ENCODE measurements at regions not wholly inside any gene's neighbourhood (a gene's known extent, or its start where the extent isn't known, plus 50 kb on each side); places are given as distances from the start of the nearest gene placed in this dataset.
"Not testable (repeated sequence)": the region's sequence is repeated elsewhere in the genome, so short reads cannot be mapped to it uniquely, and the experiment has no call there.

DNA sequence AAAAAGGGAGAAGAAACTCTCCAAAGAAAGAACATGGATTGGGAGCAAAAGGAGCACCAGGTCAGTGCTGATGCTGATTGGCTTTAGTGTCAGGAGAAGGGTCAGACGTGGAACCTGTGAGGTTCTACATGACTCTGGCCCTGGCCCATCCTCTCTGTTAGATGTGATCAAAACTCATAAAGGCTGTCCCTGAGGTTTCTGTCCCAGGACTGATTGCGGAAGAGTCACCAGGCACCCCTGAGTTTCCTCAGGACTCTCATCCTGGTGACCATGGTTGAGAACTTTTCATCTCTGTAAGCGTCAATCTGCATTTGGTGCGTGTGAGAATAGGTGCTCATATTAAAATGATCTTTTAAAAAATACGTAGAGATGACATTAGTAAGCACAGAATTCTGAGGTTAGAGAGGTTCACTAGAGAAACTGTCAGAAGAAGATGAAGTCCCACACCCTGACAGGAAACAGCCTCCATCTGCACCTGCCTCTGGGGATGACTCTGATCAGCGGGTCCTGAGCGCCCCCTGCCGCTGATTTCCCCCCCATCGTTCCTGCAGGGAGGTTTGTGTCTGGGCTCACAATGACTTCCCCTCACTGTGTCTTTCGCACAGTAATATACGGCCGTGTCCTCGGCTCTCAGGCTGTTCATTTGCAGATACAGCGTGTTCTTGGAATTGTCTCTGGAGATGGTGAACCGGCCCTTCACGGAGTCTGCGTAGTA lies 741.8 kb downstream of the TMEM121 start:
- no peak for DNase-seq

DNA sequence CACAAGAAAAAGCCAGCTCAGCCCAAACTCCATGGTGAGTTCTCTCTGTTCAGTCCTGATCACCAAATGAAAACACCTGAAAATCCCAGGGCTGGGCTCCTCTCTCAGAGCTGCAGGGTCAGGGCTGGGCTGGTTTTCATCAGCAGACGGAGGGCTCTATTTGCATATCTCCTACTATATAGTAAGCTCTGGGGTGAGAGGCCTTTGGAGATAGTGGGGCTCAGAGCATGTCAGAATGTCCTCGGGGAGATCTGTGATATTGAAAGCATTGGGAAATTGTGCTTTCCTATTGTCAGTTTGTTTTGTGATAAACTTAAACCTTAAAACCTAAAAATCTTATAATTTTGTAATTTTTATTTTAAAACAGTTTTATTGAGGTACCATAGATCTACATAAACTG lies 742.6 kb downstream of the TMEM121 start:
- DNase-seq: no peak

DNA sequence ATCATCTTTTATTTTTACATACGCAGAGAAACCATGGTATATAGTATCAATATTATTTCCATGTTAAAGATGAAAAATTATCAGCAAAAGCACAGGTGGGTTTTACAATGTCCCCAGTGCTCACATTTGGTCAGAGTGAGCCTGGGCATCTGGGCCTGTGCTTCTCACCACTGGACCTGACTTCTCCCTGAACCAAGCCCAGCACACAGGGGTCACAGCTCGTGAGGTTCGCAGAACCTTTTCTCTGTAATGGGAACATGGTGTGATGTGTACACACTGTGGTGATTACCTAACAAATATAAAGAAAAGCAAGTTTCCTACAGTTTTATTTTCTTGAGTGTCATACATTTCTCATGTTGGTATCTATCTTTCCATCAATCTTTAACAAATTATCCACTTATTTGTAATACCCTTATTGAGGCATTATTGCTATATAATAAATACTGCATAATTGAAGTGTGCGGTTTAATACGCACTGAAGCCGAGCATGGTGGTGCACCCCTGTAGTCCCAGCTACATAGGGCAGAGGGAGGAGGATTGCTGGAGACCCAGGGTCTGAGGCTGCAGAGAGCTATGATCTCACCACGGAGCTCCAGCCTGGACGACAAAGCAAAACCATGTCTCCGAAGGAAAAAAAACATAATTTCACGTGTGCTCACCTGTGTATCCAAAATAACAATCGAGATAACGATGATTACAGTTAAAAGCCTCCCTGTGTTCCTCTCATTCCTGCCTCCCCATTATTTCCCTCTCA lies 743.2 kb downstream of the TMEM121 start:
- DNase-seq: no peak

DNA sequence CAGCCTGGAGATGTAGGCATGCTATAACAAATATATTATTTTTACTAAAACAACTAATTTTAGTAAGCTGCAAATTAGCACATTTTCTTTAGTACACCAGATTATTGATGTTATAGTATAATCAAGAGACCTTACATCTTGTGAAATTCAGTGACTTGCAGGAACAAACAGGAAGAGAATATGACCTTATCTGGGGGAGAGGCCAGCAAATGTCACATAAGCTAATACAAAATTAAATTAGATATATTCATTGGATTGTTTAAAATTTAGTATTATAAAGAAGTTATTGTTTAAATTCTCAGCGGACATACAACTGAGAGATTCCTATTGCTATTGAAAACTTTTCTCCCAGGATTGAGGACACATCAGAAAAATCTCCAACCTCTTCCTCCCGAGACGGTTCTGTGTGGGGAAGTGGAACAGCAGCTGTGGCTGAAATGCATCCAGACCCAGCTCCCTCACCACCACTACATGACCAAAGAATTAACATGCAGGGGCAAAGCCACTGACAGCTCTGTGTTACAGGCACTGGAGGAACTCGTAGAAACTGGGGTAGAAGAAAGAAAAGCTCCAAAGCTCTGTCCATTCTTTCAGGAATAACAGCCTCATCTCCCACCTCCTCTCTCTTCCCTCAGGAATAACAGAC lies 744.2 kb downstream of the TMEM121 start:
- not testable (repeated sequence) for DNase-seq

DNA sequence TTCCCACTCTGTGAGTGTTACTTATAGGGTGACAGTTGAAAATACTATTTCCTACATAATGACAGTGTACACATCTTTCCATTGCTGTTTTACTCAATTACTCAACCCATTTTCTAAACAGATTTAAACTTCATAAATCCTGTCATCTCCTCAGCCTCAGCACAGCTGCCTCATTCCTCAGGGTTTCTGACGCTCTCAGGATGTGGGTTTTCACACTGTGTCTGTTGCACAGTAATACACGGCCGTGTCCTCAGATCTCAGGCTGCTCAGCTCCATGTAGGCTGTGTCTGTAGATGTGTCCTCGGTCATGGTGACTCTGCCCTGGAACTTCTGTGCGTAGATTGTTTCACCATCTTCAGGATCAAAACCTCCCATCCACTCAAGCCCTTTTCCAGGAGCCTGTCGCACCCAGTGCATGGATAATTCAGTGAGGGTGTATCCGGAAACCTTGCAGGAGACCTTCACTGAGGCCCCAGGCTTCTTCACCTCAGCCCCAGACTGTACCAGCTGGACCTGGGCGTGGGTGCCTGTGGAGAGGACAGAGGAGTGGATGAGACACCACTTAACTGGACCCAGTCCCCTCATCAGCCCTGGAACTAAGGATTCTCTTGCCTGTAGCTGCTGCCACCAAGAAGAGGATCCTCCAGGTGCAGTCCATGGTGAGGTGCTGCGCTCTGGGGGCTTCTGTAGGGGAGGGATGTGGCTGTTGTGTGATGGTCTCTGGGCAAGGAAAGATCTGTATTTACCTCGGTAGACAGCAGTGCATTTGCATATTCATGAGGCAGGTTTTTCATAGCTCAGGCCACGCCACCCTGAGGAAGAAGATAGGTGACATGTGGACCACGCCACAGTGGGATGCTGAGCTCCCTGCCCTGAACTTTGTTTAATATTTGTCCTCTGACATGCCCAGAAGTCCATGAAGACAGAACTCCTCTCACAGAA lies 750.2 kb downstream of the TMEM121 start:
- no peak for DNase-seq

DNA sequence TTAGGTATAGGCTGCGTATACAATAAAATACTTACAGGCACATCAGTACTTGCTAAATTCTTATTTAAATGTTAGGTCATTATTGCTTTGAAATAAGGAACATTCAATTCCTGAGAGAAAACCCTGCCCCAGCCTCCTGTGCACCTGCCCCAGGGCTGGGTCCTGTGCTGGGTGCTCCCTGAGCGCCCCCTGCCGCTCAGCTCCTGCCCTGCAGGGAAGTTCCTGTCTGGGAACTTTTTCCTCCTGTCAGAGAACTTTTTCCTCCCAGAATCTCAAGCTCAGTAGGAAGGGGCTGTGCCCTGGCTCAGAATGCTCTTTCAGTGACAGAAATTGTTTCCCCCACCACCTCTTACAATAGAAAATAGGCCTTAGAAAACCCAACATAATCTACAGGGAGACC lies 751.1 kb downstream of the TMEM121 start:
- DNase-seq: no peak

DNA sequence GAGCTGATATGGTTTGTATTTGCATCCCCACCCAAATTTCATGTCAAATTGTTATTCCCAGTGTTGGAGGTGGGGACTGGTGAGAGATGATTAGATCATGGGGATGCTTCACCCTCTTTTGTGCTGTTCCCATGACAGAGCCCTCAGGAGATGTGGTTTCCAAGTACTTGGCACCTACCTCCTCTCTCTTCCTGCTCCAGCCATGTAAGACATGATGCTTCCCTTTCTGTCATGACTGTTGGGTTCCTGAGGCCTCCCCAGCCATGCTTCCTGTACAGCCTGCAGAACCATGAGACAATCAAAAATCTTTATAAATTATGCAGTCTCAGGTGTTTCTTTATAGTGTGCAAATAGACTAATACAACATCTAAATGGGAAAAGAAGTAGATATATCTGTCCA lies 754.5 kb downstream of the TMEM121 start:
- DNase-seq: no peak

DNA sequence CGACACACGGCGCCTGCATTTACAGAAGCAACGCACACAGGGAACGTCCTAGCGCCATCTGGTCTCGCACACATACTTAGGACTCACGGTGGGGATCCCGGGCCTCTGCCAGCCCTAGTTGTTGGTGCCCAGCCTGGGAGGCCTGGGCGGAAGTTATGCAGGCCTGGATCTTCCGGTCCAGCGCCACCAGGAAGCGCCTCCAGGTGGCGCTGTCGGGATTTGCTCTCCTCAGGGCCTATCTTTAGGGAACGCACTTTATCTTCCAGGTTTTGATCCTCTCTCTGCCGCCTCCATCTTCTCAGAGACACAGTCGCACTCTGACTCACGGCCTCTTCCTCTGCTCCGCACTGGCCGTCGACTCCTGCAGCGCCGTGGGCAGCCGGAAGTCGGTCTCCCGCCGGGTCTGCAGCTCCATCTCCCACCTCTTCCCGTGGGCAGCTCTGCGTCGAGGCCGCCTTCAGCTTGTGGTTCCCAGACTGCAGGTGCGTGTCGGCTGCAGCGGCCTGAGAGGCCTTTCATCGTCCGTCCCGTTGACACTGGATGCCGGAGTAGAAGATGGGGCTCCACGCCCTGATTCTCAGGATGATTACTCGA lies 760.4 kb downstream of the TMEM121 start:
- DNase-seq: no peak

DNA sequence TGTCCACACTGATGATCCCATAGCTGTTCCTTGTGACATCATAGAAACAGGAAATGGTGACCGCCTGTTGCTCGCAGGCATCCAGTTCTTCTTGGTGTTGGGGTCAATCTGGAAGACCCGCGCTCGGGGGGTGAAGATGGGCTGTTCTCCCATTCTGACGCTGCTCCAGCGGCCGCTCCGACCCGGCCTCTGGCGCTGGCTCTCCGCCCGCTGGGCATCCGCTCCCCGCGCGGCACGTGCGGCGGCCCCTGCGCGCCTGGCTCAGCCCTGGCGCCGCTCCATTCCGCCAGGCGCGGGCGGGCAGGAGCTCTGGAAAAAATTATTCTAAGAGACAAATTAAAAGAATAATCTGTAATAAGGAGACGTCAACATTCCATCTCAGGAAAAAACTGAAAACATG lies 761.1 kb downstream of the TMEM121 start:
- DNase-seq: no peak

DNA sequence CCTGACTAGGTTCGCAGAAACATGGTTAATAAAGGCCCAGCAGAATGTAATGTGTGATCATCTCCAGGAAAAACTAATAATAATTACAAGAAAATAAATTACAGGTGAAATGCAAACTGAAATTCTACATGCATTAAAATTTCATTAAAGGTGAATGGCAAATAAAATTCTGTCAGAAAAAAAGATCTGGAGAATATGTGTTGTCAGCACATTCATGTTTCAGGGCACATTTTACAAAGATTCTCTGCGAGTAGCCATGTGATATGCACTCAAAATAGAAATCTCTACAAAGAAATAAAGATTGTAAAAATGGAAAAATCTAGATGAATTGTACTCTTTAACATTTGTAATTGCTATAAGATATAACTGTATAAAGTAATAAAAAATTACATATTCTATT lies 765.2 kb downstream of the TMEM121 start:
- DNase-seq: no peak

DNA sequence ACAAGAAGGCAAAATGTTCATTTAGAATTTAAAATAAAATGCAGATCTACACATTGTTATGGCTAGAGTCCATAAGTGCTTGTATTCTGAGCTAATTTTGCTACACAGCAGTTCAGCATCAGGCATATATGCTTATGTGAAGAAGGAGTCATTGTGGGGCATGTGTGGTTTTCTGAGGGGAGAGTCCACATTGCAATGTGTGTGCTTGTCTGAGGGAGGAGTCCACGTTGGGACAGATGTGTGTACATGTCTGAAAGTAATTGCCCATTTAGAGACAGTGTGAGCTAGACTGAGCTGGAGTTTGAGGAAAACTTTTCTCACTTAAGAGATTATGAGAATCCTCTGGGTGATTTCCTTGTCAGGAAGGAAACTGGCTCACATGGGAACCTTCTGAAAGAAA lies 767.9 kb downstream of the TMEM121 start:
- DNase-seq: no peak

DNA sequence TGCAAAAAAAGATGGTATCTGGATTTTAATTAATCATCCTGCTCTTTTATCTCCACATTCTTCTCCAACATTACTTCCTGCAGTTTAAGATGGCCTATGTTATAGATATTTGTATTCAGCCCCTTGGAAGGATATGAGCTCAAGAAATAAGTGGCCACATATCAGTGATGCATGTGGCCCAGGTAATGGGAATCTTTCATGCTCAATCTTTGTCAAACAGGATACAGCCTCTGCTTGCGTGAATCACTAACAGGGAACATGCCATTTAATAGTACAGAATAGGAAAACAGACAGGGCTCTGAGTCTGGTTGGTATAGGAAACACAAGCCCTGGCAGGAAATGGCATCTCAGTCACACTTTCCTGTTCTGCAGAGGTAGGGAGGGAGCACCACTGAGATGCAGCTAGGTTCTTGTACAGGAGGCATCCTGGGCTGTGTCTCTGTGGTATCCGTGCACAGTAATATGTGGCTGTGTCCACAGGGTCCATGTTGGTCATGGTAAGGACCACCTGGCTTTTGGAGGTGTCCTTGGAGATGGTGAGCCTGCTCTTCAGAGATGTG lies 774.6 kb downstream of the TMEM121 start:
- not testable (repeated sequence) for DNase-seq

DNA sequence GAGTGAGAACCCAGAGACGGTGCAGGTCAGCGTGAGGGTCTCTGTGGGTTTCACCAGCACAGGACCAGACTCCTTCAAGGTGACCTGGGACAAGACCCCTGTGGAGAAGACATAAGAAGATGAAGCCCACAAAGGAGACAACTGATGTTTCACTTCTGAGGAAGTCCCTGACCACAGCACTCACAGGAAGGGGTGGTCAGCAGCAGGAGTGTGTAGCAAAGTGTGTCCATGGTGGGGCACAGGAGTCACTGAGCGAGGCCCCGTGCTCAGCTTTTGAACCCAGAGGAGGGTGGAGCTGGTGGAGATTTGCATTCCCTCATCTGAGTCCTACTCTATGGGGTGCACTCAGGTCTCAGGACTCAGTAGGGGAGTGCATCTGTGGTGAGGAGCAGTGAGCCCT lies 775.2 kb downstream of the TMEM121 start:
- DNase-seq: not testable (repeated sequence)

DNA sequence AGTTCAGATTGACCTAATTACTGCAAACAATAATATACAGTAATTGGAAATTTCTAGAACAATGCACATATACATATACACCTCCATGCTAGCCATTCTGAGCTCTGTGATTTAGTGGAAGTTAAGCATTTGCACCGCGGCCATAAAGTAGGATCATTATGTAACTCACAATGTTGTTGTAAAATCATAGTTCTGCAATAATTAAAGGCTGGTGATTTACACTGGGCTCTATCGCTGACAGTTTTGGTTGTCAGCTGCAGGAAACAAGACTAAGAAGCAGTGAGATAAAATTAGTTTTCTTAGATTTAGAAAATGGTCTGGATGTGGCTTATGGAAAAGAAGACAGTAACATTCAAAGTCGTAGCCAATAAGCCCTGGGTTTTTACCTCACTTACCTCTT lies 776.3 kb downstream of the TMEM121 start:
- no peak for DNase-seq

DNA sequence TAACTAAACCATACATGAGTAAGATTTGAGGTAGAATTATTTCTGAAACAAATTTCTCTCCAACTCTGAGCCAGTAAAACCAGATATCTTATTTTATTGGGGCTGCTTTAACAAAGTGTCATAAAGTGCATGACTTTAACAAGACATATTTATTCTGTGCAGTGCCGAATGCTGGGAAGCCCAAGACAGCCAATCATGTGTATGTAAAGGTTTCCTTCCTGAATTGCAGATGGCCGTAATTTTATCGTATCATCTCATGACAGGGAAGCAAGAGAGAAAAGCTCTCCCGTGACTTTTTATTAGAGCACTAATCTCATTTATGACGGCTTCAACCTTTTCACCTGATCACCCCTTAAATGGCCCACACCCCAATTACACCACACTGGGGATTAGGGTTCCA lies 777.9 kb downstream of the TMEM121 start:
- DNase-seq: no peak

DNA sequence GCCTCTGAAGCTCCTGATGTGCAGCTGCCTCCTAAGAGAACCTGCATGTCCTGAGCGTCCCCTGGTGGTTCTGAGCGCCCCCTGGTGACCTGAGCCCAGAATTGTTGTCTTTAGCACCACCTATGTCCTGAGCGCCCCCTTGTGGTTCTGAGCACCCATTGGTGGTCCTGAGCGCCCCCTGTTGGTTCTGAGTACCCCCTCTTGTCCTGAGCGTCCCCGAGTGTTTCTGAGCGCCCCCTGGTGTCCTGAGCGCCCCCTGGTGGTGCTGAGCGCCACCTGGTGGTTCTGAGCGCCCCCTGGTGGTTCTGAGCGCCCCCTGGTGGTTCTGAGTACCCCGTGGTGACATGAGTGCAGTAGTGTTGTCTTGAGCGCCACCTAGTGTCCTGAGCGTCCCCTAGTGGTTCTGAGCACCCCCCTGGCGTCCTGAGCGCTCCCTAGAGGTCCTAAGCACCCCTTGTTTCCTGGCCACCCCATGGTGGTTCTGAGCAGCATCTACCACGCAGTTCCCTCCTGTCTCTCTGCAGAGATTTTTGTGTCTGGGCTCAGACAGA lies 782.5 kb downstream of the TMEM121 start:
- no peak for DNase-seq

DNA sequence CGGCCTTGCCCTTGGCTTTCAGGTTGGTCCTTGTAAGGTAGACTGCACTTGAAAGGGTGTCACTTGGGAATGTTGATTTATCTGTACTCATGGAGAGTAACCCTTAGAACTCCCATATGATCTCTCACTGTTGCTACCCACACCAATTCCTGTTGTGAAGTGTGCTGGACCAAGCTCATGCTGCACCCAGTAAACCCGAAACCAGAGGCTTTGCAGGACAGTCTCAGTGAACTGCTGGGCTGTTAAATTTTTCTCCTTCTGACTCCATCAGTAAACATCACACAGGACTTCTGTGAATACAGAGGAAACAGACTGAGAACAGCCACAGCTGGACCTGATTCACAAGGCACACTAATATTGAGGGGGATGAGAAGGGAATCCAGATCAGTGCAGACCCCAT lies 783.0 kb downstream of the TMEM121 start:
- DNase-seq: no peak

DNA sequence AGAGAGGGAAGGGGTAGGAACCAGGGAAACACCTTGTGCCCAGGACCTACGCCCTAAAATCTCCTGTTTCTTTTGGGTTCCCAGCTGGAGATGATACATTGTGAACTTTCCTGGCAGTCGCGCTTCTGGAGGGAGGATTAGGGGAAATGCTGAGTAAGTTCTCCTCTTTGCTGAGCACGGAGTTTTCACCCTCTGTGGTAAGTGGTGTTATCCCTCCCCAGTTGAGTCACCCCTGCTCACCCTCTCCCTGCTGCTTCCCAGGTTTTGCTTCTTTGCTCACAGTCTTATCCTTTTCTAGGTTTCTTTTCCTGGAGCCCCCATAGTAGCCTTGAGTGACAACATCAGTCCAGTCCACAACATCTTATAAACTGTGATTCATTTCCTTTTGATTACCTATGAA lies 789.1 kb downstream of the TMEM121 start:
- DNase-seq: no peak

DNA sequence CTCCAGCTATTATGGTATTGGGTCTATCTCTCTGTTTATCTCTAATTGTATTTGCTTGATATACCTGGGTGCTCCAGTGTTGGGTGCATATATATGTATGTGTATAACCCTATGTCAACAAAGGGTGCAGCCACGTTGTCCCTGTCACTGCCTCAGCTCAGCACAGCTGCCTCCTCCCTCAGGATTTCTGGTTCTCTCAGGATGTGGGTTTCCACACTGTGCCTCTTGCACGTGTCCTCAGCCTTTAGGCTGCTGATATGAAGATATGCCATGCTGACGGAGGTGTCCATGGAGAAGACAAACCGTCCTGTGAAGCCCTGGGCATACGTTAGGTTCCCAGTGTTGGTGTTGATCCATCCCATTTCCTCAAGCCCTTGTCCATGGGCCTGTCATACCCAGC lies 791.2 kb downstream of the TMEM121 start:
- no peak for DNase-seq

DNA sequence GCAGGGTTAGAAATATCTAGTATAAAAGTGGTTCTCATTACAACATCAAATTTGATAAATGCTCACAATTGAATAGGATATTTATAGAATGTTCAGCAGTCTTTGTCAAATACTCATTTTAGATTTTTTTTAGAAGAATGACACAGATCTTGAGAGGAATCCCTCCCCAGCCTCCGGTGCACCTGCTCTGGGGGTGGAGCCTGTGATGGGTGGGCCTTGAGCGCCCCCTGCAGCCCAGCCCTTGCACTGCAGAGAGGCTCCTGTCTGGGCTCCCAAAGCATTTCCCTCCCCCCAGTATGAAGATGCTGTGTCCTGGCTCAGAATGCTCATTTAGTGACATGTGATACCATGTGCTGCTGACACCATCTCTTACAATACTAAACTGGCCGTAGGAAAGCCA lies 792.3 kb downstream of the TMEM121 start:
- no peak for DNase-seq

DNA sequence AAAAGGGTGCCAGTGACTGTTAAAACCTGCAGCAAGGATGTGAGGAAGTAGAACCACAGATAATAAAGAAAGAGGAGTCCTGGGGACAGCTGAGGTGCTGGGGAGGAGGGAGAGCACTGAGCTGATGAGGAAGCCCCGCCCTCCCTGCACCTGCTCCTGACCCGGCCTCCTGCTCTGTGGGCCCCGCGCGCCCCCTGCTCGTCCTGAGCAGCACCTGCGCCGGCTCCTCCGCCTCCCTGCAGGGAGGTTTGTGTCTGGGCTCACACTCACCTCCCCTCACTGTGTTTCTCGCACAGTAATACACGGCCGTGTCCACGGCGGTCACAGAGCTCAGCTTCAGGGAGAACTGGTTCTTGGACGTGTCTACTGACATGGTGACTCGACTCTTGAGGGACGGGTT lies 797.6 kb downstream of the TMEM121 start:
- not testable (repeated sequence) for DNase-seq

All from left kidney (tissue), 1 donor.